Activated CD8-positive, alpha-beta memory T cell treated with anti-CD3 and anti-CD28 coated beads, Interleukin-2, amount 10 ng/mL, durations not matched to agents 7 days and 5 days (primary cell): ENCODE measurements at regions not wholly inside any gene's neighbourhood (a gene's known extent, or its start where the extent isn't known, plus 50 kb on each side); places are given as distances from the start of the nearest gene placed in this dataset.
"Not testable (repeated sequence)": the region's sequence is repeated elsewhere in the genome, so short reads cannot be mapped to it uniquely, and the experiment has no call there.

Experiments used
- ATAC-seq: fragments of 150-1000 bp; cut with Tn5 transposase; one replicate; pipeline ENCODE4 v1.10.0; 2021; ENCODE audit warnings: moderate library complexity
- CTCF ChIA-PET: fragments of 350-600 bp; sonication (Branson Sonifier 250); formaldehyde crosslinking; loops from one replicate; lab custom pipeline; 2021; ENCODE audit warnings: antibody characterized with exemption; lab: Charles Lee
- DNase-seq: peaks from one replicate; pipeline ENCODE4 v3.0.0-alpha.2; 2020
- H3K27ac Mint-ChIP-seq: one replicate; pipeline ENCODE4 v1.8.0; 2021; ENCODE audit warnings: mild to moderate bottlenecking, mixed read lengths
- H3K27me3 Mint-ChIP-seq: one replicate; pipeline ENCODE4 v1.8.0; 2021; ENCODE audit warnings: mixed read lengths
- H3K36me3 Mint-ChIP-seq: one replicate; pipeline ENCODE4 v1.8.0; 2021; ENCODE audit warnings: mild to moderate bottlenecking, mixed read lengths
- H3K4me1 Mint-ChIP-seq: one replicate; pipeline ENCODE4 v1.8.0; 2021; ENCODE audit warnings: mixed read lengths
- H3K4me3 Mint-ChIP-seq: one replicate; pipeline ENCODE4 v1.8.0; 2021; ENCODE audit warnings: mild to moderate bottlenecking, moderate library complexity, mixed read lengths
- H3K9me3 Mint-ChIP-seq: one replicate; pipeline ENCODE4 v1.8.0; 2022; ENCODE audit warnings: low read depth, mixed read lengths

DNA sequence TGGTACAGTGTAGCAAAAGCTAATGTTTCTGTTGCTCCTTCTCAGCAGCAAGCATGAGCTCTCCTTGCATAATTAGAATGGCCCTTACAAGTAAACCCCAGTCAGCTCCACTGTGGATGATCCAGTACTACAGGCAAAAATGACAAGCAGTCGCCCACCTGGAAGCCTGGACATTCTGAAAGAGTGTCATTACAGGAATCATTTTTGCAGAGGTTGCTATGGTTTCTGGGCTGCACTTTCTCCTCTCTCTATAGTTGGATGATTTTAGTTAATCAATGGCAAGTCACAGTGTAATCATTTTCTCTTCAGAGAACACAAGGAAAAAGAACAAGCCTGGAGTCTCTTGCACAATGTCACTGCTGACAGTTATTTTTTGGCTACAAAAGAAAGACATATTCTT is 102.9 kb upstream of the MYO3A start:
- Mint-ChIP-seq H3K4me1 (no peaks in the 10 kb centered on the region), H3K4me3 (no peak overlapping the region), H3K27ac (no peak overlapping the region), H3K27me3 (no peaks in the 10 kb centered on the region), H3K9me3 (peaks cover 6% of the 10 kb centered on the region), H3K36me3 (no peaks in the 10 kb centered on the region)
- DNase-seq (no peak), ATAC-seq (no peak)
- CTCF ChIA-PET: no interaction called here

DNA sequence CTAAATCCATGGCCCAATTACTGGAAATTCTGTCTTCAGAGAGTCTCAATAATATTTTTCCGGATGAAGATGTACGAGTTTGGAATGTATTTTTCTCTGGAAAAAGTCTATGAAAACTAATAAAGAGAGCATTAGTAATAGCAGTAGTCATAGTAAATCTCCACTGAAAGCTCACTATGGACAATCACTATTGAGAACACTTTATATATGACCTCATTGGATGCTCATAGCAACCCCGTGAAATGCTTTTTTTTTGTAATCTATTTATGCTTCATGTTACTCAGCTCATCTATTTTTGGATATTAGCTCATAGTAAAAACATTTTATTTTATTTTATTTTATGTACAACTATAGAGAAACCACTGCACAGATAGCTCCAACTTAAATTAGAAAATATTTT is 94.3 kb upstream of the MYO3A start:
- H3K4me1 Mint-ChIP-seq: no peaks in the 10 kb centered on the region
- ATAC-seq: no peak
- no peak overlapping the region for H3K27ac Mint-ChIP-seq
- H3K9me3 Mint-ChIP-seq: peaks cover 3% of the 10 kb centered on the region
- H3K27me3 Mint-ChIP-seq: no peaks in the 10 kb centered on the region
- no peak overlapping the region for H3K4me3 Mint-ChIP-seq
- DNase-seq: no peak
- CTCF ChIA-PET: interaction anchor here (0.9 kb wide), 1 partner anchor 36 kb away, joined by 3 read pairs; no protein-coding TSS in a partner anchor
- no peaks in the 10 kb centered on the region for H3K36me3 Mint-ChIP-seq

DNA sequence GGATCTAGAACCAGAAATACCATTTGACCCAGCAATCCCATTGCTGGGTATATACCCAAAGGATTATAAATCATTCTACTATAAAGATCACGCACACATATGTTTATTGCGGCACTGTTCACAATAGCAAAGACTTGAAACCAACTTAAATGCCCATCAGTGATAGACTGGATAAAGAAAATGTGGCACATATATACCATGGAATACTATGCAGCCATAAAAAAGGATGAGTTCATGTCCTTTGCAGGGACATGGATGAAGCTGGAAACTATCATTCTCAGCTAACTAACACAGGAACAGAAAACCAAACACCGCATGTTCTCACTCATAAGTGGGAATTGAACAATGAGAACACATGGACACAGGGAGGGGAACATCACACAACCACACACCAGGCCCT is 93.2 kb upstream of the MYO3A start:
- H3K36me3 Mint-ChIP-seq, H3K4me1 Mint-ChIP-seq, DNase-seq, H3K27ac Mint-ChIP-seq, ATAC-seq, H3K27me3 Mint-ChIP-seq, CTCF ChIA-PET, H3K4me3 Mint-ChIP-seq, H3K9me3 Mint-ChIP-seq: not testable (repeated sequence)

DNA sequence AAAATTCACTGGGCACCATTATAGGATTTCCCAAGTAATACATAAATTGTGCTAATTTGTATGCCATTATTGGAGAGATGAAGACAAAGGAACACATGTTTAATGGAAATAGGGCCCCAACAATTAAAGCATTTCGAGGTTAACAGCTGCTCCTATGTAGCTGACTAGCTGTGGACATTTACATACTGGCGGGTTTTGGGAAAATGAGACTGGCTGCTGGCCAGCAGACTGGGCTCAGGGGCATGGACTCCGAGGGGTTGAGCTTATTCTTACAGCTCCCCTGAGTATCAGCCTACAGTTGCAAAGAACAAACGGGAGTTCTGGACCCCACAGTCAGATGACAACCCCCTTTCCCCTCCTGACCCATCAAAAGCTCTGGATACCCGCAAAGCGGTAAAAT is 91.9 kb upstream of the MYO3A start:
- no peak overlapping the region for H3K27ac Mint-ChIP-seq
- H3K36me3 Mint-ChIP-seq: no peaks in the 10 kb centered on the region
- no peaks in the 10 kb centered on the region for H3K27me3 Mint-ChIP-seq
- no peaks in the 10 kb centered on the region for H3K4me1 Mint-ChIP-seq
- DNase-seq: no peak
- no peak overlapping the region for H3K4me3 Mint-ChIP-seq
- no peaks in the 10 kb centered on the region for H3K9me3 Mint-ChIP-seq
- no peak for ATAC-seq
- CTCF ChIA-PET: no interaction called here

DNA sequence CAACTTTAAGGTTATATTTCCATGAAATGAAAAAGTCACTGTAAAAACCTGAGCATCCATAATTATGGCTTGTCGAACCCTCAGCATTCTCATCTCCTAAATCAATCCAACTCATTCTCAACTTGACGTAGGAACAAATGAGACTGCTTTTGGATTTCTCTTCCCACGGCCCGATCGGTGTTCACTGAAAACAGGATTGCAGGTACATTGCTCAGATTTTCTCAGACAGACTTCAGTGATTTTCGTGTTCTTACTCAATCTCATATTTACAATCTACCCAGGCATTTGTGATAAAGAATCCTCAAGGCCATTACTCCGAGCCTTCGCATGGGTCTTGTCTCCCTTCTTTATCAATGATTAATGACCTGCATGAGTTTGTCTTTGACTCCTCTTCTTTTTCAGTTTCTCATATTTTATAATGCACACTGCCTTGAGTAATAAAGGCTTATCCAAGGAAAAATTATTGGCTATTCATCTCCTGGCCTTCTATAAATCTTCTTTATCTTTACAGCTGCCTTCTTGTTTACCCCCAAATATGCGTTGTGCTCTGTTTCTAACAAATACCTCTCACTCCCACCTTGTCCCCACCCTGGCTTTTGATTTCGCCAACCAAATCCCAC is 90.4 kb upstream of the MYO3A start:
- ATAC-seq: no peak
- CTCF ChIA-PET: no interaction called here

DNA sequence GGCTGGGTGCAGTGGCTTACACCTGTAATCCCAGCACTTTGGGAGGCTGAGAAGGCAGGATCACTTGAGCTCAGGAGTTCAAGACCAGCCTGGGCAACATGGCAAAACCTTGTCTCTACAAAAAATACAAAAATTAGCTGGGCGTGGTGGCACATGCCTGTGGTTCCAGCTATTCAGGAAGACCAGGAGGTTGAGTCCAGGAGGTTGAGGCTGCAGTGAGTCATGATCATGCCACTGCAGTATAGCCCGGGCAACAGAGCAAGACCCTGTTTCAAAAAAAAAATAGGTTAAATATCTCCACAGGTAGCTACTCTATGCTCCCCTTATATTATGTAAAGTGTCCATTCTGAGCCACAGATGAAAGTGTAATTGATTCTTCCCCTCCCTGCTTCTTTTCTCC is 89.3 kb upstream of the MYO3A start:
- H3K9me3 Mint-ChIP-seq, H3K36me3 Mint-ChIP-seq, H3K4me1 Mint-ChIP-seq, H3K27ac Mint-ChIP-seq, H3K27me3 Mint-ChIP-seq, H3K4me3 Mint-ChIP-seq, DNase-seq, ATAC-seq, CTCF ChIA-PET: not testable (repeated sequence)

More for the DNA sequence above, 90.4 kb upstream of the MYO3A start:
- Mint-ChIP-seq H3K9me3 (no peaks in the 10 kb centered on the region), H3K4me3 (no peak overlapping the region), H3K36me3 (no peaks in the 10 kb centered on the region), H3K27ac (no peak overlapping the region), H3K4me1 (no peaks in the 10 kb centered on the region), H3K27me3 (no peaks in the 10 kb centered on the region)
- no peak for DNase-seq

DNA sequence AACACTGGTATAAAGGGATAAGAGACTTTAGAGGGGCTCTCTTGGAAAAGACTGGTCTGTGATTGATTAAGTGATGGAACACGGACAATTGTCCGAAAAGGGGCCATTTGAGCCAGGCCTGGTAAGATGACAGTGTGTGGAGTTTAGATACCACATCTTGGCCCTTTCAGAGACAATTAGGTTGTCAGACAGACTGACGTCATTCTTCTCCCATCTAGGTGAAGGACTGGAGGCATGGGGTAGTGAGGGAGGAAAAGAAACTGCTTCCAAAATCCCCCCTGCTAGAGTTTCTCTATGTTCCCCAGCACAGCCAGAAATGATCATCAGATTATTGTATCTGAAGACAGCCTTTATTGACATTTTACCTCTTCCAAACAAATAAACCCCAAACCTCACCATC is 84.8 kb upstream of the MYO3A start:
- no peak overlapping the region for H3K4me3 Mint-ChIP-seq
- no peak for DNase-seq
- no peaks in the 10 kb centered on the region for H3K27me3 Mint-ChIP-seq
- no peaks in the 10 kb centered on the region for H3K9me3 Mint-ChIP-seq
- H3K36me3 Mint-ChIP-seq: no peaks in the 10 kb centered on the region
- CTCF ChIA-PET: no interaction called here
- no peak for ATAC-seq
- no peaks in the 10 kb centered on the region for H3K4me1 Mint-ChIP-seq
- H3K27ac Mint-ChIP-seq: no peak overlapping the region

DNA sequence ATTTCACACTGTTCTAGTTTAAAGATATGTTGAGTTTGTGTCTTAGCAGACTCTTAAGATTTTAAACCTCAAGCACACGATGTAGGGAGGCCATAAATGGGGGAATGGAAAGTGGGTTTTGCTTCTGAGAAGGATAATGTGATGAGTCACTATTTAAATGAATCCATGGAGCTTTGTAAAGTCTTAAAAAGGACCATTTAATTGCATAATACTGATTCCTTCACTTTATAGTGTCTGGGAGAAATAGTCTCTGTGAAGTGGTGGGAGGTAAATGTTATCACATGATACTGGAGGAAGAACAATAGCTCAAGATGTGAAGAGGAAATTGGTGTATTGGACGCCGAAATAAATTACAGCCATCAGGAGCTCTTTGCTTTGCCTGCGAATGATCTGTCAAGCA is 84.0 kb upstream of the MYO3A start:
- no peaks in the 10 kb centered on the region for H3K4me1 Mint-ChIP-seq
- CTCF ChIA-PET: no interaction called here
- H3K4me3 Mint-ChIP-seq: no peak overlapping the region
- ATAC-seq (no peak), DNase-seq (no peak)
- H3K27me3 Mint-ChIP-seq: no peaks in the 10 kb centered on the region
- no peaks in the 10 kb centered on the region for H3K9me3 Mint-ChIP-seq
- no peaks in the 10 kb centered on the region for H3K36me3 Mint-ChIP-seq
- H3K27ac Mint-ChIP-seq: no peak overlapping the region

DNA sequence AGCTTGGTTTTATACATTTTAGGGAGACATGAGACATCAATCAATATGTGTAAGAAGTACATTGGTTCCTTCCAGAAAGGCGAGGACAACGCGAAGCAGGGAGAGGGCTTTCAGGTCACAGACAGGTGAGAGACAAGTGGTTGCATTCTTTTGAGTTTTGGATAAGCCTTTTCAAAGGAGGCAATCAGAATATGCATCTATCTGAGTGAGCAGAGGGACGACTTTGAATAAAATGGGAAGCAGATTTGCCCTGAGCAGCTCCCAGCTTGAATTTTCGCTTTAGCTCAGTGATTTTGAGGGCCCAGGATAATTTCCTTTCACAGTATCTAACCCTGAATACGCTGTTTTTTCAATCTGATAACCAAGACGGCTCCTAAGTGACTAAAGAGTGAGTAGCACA is 82.5 kb upstream of the MYO3A start:
- no peak overlapping the region for H3K27ac Mint-ChIP-seq
- CTCF ChIA-PET: no interaction called here
- DNase-seq (no peak), ATAC-seq (no peak)
- no peaks in the 10 kb centered on the region for H3K27me3 Mint-ChIP-seq
- H3K4me1 Mint-ChIP-seq: no peaks in the 10 kb centered on the region
- no peaks in the 10 kb centered on the region for H3K36me3 Mint-ChIP-seq
- H3K4me3 Mint-ChIP-seq: no peak overlapping the region
- H3K9me3 Mint-ChIP-seq: no peaks in the 10 kb centered on the region

DNA sequence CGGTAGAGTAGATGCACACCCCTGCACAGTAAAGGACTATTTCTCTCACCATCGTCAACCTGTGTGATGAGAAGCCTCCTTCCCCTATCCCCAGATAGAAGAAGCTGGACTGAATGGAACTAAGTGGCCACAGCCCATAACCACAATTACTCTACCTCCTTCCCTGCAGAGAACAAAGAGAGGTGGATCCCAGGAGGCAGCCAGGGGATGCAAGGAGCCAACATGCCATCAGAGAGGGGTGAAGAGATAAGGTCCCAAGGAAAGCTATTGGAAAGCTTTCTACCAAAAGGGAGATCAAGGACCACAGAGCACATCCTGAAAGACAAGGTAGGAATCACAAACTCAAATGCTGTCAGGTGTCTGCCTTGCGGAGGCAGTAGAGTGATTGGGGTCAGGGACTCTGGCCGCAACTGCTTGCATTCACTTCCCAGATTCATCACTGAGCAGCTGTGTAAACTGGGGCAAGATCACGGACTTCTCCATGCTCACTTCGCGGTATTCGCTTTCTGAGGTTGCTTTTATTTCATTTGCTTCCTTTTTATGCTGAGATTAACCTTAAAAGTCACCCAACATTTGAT is 81.6 kb upstream of the MYO3A start:
- ATAC-seq (no peak), DNase-seq (no peak)
- no peaks in the 10 kb centered on the region for H3K9me3 Mint-ChIP-seq
- no peak overlapping the region for H3K4me3 Mint-ChIP-seq
- H3K27me3 Mint-ChIP-seq: no peaks in the 10 kb centered on the region
- CTCF ChIA-PET: no interaction called here
- H3K36me3 Mint-ChIP-seq: no peaks in the 10 kb centered on the region
- H3K27ac Mint-ChIP-seq: no peak overlapping the region
- no peaks in the 10 kb centered on the region for H3K4me1 Mint-ChIP-seq

DNA sequence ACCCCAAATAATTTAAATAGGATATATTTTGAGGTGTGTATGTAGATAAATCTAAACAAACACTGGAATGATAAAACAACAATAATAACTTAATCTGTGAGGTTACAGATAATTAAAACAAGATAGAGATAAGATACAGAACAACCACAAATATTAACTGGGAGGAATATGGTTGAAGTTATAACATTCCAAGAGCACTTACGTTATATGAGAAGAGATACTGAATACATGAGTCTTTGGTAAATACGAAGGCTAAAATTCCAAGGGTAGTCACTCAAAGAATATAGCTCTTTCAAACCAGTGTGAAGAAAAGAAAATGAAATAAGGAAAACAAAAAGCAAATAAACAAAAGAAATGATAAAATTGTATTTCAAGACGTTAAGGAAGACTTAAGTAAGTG is 76.0 kb upstream of the MYO3A start:
- no peaks in the 10 kb centered on the region for H3K27me3 Mint-ChIP-seq

DNA sequence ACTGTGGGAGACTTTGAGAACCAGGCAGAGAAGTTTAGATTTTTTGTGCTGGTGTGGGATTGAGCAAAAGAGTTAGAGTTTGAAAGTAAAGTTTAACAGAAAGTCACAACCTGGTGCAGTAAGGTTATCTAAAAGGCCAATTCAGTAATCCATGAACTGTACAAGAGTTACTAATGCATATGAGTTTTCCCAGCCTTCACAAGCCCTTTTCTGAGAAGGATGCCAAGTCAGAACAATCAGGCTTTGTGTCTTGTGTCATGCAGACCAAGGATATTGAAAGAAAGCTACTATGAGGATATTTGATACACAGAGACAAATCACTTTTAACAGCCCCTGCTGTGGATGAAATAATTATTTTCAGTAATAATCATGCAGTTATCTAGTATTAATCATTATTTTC is 68.8 kb upstream of the MYO3A start:
- CTCF ChIA-PET: no interaction called here
- Mint-ChIP-seq H3K4me1 (no peaks in the 10 kb centered on the region), H3K4me3 (no peak overlapping the region), H3K36me3 (no peaks in the 10 kb centered on the region), H3K27ac (no peak overlapping the region), H3K9me3 (no peaks in the 10 kb centered on the region), H3K27me3 (peaks cover 2% of the 10 kb centered on the region)
- DNase-seq (no peak), ATAC-seq (no peak)

More for the DNA sequence above, 76.0 kb upstream of the MYO3A start:
- Mint-ChIP-seq H3K4me3 (no peak overlapping the region), H3K27ac (no peak overlapping the region), H3K4me1 (no peaks in the 10 kb centered on the region), H3K36me3 (no peaks in the 10 kb centered on the region), H3K9me3 (no peaks in the 10 kb centered on the region)
- no peak for ATAC-seq
- DNase-seq: no peak
- CTCF ChIA-PET: no interaction called here

DNA sequence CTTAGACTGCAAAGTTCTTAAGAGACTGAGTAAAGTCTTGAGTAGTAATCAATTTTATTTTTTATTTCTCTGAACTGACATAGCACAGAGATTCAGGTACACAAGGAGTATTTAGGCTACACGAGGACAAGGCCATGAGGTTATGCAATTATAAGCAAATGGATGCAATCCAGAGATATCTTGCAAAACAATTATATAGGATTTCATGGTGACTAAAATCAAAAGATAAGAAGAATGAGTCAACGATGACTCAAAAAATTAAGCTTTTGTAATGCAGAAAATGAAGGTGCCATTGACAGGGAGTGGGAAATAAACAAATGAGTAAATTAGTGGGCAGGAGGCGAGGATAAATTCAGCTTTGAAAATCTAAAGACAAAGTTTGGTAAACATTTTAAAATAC is 66.7 kb upstream of the MYO3A start:
- CTCF ChIA-PET: no interaction called here
- Mint-ChIP-seq H3K9me3 (no peaks in the 10 kb centered on the region), H3K36me3 (no peaks in the 10 kb centered on the region), H3K27me3 (peaks cover 2% of the 10 kb centered on the region), H3K4me1 (no peaks in the 10 kb centered on the region), H3K4me3 (no peak overlapping the region), H3K27ac (no peak overlapping the region)
- DNase-seq (no peak), ATAC-seq (no peak)

DNA sequence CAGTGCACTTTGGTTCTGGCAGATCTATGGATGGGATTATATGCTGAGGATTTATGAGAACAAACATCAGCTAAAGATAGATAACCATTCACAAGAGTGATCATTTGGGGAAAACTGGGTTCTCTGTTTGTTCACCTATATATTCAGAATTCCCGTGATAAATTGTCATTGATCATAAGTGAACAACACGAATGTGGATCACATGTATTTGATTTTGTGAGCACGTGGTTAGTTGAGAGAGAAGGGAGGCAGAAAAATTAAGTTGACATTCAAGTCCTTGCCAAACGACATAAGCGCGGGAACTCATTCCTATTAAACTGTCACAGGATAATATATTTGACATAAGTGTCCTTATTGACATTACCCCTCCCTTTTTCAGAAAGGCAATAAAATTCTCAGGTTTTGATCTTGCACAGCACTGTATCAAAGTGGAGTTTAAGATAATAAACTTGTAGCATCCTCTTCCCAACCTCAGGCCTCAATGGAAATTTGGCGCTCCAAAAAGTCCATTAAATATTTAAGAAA is 64.9 kb upstream of the MYO3A start:
- Mint-ChIP-seq H3K4me1 (no peaks in the 10 kb centered on the region), H3K27ac (no peak overlapping the region), H3K27me3 (peaks cover 2% of the 10 kb centered on the region), H3K36me3 (no peaks in the 10 kb centered on the region), H3K4me3 (no peak overlapping the region), H3K9me3 (no peaks in the 10 kb centered on the region)
- CTCF ChIA-PET: no interaction called here
- DNase-seq: no peak
- ATAC-seq: no peak
